ENCODE measurements at regions not wholly inside any gene's neighbourhood (a gene's known extent, or its start where the extent isn't known, plus 50 kb on each side); places are given as distances from the start of the nearest gene placed in this dataset.
A peak's percentile ranks its signal among the peaks of the same experiment; 100 is the strongest.

DNA sequence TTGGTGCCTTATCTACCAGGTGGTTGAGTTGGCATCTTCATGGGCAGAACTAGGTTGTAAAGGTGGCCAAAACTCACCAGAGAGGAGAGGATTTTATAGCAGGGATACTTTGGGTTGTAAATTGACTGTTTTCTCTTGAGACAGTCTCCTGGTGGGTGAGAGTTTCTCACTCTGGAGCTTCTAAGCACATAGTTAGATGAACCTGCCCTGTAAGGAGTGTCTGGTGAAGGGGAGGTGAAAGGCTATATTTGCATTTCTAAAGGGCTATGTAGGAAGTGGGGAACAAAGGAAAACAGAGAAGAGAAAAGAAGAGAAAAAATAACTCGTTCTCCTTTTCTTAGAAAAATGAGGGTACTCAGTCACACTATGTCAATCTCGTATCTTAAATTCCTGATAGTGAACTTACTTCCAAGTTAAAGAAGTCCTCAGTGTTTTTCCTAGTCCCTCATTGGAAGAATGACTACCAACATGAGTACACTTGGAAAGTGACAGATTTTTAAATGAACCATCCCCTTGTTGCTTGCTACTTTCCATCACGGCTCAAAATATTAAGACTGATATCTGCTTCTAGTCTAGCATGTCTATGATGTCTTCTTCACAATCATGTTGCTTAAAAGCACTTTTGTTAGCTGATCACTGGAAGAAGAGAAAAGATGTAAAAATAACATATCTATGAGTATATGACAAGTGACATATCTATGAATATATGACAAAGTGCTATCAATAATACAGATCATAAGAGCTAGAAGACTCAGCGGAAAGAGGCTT lies 113.8 kb upstream of the P2RY1 start:
- H3K36me3 ChIP-seq (replicated peaks; ENCODE audit: insufficient read depth, low read depth), result no peaks in the 10 kb centered on the region
- H2AFZ ChIP-seq, result no peak overlapping the region
- no peak overlapping the region for H3K4me2 ChIP-seq
- no peak overlapping the region for H3K27ac ChIP-seq
- DNase-seq (ENCODE audit: low spot score), result no peak
- H4K20me1 ChIP-seq (ENCODE audit: insufficient read depth, poor library complexity, severe bottlenecking), result no peaks in the 10 kb centered on the region
- no peaks in the 10 kb centered on the region for H3K9me2 ChIP-seq (replicated peaks; ENCODE audit: insufficient read depth)
- no peak for TF ChIP-seq EZH2 (IDR thresholded peaks at IDR 0.05; ENCODE audit: borderline replicate concordance)
- no peak for TF ChIP-seq CTCF (IDR thresholded peaks at IDR 0.05; ENCODE audit: poor library complexity)
- TF ChIP-seq EZH2phosphoT487 (IDR thresholded peaks at IDR 0.05; ENCODE audit: low read depth, severe bottlenecking, unreplicated experiment), result no peak
- no peak overlapping the region for H3K4me3 ChIP-seq
- 84% methylated on average over 4 of the region's 4 CpGs for WGBS (ENCODE audit: low lambda C conversion rate, missing lambda C conversion rate)
- no peaks in the 10 kb centered on the region for H3K9me3 ChIP-seq (ENCODE audit: low read depth)
- H3K4me1 ChIP-seq (ENCODE audit: insufficient read depth), result peaks cover 5% of the 10 kb centered on the region
- no peaks in the 10 kb centered on the region for H3K79me2 ChIP-seq
- no peaks in the 10 kb centered on the region for H3K27me3 ChIP-seq

DNA sequence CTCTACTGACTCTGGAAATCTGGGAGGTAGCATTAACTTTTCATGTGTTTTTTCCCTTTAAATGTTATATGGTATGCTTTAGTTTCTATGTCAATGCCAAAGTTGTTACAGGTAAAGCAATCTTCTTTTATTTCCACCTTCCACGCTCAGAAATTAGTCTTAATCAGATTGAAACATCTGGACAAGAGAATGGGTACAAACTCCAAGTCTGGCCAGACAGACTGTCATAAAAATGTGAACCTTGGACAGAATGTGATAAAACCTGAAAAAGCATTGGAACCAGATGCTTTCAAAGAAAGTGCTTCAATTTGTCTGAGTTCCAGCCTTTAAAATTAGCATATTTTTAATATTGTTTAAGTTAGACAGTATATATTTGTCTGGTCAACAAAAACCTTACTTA lies 110.7 kb upstream of the P2RY1 start:
- DNase-seq (ENCODE audit: low spot score), result peak; percentile 14
- H3K4me2 ChIP-seq, result no peak overlapping the region
- H3K27me3 ChIP-seq, result no peaks in the 10 kb centered on the region
- no peak overlapping the region for H3K4me3 ChIP-seq
- no peak overlapping the region for H2AFZ ChIP-seq
- H4K20me1 ChIP-seq (ENCODE audit: insufficient read depth, poor library complexity, severe bottlenecking), result no peaks in the 10 kb centered on the region
- no peaks in the 10 kb centered on the region for H3K36me3 ChIP-seq (replicated peaks; ENCODE audit: insufficient read depth, low read depth)
- no peaks in the 10 kb centered on the region for H3K9me3 ChIP-seq (ENCODE audit: low read depth)
- 38% methylated on average over 1 of the region's 1 CpG for WGBS (ENCODE audit: low lambda C conversion rate, missing lambda C conversion rate)
- no peaks in the 10 kb centered on the region for H3K4me1 ChIP-seq (ENCODE audit: insufficient read depth)
- no peaks in the 10 kb centered on the region for H3K9me2 ChIP-seq (replicated peaks; ENCODE audit: insufficient read depth)
- no peaks in the 10 kb centered on the region for H3K79me2 ChIP-seq
- no peak overlapping the region for H3K27ac ChIP-seq
- TF ChIP-seq EZH2 (IDR thresholded peaks at IDR 0.05; ENCODE audit: borderline replicate concordance), result no peak
- TF ChIP-seq EZH2phosphoT487 (IDR thresholded peaks at IDR 0.05; ENCODE audit: low read depth, severe bottlenecking, unreplicated experiment), result no peak
- no peak for TF ChIP-seq CTCF (IDR thresholded peaks at IDR 0.05; ENCODE audit: poor library complexity)

DNA sequence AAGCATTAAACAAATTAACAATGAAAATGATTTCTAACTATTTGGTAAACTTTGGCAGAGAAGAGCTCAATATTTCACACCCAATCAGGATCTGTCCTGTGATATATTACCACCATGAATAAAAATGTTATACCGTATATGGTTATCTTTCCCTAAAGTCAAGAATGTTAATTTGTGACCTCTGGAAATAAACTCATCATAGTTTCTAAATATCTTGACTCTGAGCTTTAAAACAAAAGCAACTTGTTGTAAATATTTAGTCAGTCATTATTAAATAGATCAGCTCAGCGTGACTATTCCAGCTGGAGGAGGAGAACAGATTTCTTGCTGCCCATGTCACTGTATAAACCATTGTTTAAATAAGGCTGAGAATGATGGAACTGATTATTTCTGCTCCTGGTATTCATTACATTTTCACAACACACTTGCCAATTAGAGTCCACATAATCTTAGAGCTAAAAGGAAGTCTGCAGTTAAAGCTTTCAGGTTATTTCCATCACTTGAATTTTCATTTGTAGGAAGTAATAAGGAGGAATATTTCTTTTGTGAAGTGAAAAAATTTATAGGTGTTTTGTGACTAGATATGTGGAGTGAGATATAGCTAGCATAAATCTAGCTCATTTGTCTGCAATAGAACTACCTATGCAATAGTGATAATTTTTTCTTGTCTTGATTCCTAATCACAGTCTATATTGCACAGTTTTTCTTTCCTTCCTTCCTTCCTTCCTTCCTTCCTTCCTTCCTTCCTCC lies 106.5 kb upstream of the P2RY1 start:
- Histone ChIP-seq H2AFZ (no peak overlapping the region), H3K9me2 (replicated peaks; ENCODE audit: insufficient read depth) (no peaks in the 10 kb centered on the region), H3K36me3 (replicated peaks; ENCODE audit: insufficient read depth, low read depth) (no peaks in the 10 kb centered on the region), H3K79me2 (no peaks in the 10 kb centered on the region), H3K27ac (no peak overlapping the region), H3K4me1 (ENCODE audit: insufficient read depth) (no peaks in the 10 kb centered on the region), H3K27me3 (no peaks in the 10 kb centered on the region), H3K4me3 (no peak overlapping the region), H4K20me1 (ENCODE audit: insufficient read depth, poor library complexity, severe bottlenecking) (no peaks in the 10 kb centered on the region), H3K4me2 (no peak overlapping the region), H3K9me3 (ENCODE audit: low read depth) (no peaks in the 10 kb centered on the region)
- DNase-seq (ENCODE audit: low spot score), result no peak
- no peak for TF ChIP-seq EZH2 (IDR thresholded peaks at IDR 0.05; ENCODE audit: borderline replicate concordance)
- no peak for TF ChIP-seq EZH2phosphoT487 (IDR thresholded peaks at IDR 0.05; ENCODE audit: low read depth, severe bottlenecking, unreplicated experiment)
- no peak for TF ChIP-seq CTCF (IDR thresholded peaks at IDR 0.05; ENCODE audit: poor library complexity)
- 40% methylated on average over 2 of the region's 2 CpGs for WGBS (ENCODE audit: low lambda C conversion rate, missing lambda C conversion rate)

All from hepatocyte (in vitro differentiated cells).